Osteocyte (in vitro differentiated cells): ENCODE measurements at regions not wholly inside any gene's neighbourhood (a gene's known extent, or its start where the extent isn't known, plus 50 kb on each side); places are given as distances from the start of the nearest gene placed in this dataset.

ENCODE experiments used
- DNase-seq: peaks from one replicate; pipeline ENCODE4 v3.0.0; 2021; ENCODE audit warnings: mixed read lengths; ENCODE audit not compliant: unreplicated experiment; ENCODE audit errors: extremely low spot score
- H3K27ac Mint-ChIP-seq: one replicate; pipeline ENCODE4 v1.8.0; 2021; ENCODE audit warnings: mild to moderate bottlenecking, mixed read lengths; ENCODE audit not compliant: unreplicated experiment
- H3K27me3 Mint-ChIP-seq: one replicate; pipeline ENCODE4 v1.8.0; 2021; ENCODE audit warnings: mixed read lengths; ENCODE audit not compliant: unreplicated experiment
- H3K36me3 Mint-ChIP-seq: one replicate; pipeline ENCODE4 v1.8.0; 2021; ENCODE audit warnings: mixed read lengths; ENCODE audit not compliant: unreplicated experiment
- H3K4me1 Mint-ChIP-seq: one replicate; pipeline ENCODE4 v1.8.0; 2021; ENCODE audit warnings: mixed read lengths; ENCODE audit not compliant: unreplicated experiment
- H3K4me3 Mint-ChIP-seq: one replicate; pipeline ENCODE4 v1.8.0; 2021; ENCODE audit warnings: mild to moderate bottlenecking, moderate library complexity, mixed read lengths; ENCODE audit not compliant: unreplicated experiment
- H3K9me3 Mint-ChIP-seq: one replicate; pipeline ENCODE4 v1.8.0; 2021; ENCODE audit warnings: mixed read lengths; ENCODE audit not compliant: unreplicated experiment
- TF ChIP-seq, protein P1 (sequence below): fragments of 200-600 bp; sonication (generic); IDR thresholded peaks from 2 replicates; pipeline ENCODE4 v1.5.0; 2021; ENCODE audit warnings: antibody characterized with exemption, mild to moderate bottlenecking, moderate library complexity

DNA sequence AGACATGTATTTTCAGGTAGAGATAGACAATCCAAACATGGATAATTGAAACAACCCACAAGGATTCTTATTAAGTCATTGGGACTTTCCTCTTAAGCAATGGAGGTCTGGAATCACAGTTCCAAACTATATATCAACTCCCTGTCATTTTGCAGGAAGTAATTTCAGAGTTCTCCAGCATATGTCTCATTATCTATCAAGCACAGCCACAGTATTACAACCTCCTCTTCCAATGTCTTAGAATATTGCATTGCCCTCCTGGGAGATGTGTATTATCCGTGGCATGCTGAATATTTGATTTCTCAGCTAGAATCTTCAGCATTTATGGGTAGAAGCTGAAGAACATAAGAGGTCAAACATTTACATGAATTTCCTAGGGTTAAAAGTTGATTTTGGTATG is 1255.8 kb downstream of the SORCS1 start:
- Mint-ChIP-seq H3K4me3 (no peak overlapping the region), H3K4me1 (no peaks in the 10 kb centered on the region), H3K27ac (no peak overlapping the region), H3K9me3 (peaks cover 10% of the 10 kb centered on the region), H3K36me3 (no peaks in the 10 kb centered on the region), H3K27me3 (no peaks in the 10 kb centered on the region)
- TF ChIP-seq, protein P1, sequence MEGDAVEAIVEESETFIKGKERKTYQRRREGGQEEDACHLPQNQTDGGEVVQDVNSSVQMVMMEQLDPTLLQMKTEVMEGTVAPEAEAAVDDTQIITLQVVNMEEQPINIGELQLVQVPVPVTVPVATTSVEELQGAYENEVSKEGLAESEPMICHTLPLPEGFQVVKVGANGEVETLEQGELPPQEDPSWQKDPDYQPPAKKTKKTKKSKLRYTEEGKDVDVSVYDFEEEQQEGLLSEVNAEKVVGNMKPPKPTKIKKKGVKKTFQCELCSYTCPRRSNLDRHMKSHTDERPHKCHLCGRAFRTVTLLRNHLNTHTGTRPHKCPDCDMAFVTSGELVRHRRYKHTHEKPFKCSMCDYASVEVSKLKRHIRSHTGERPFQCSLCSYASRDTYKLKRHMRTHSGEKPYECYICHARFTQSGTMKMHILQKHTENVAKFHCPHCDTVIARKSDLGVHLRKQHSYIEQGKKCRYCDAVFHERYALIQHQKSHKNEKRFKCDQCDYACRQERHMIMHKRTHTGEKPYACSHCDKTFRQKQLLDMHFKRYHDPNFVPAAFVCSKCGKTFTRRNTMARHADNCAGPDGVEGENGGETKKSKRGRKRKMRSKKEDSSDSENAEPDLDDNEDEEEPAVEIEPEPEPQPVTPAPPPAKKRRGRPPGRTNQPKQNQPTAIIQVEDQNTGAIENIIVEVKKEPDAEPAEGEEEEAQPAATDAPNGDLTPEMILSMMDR = no peak
- no peak for DNase-seq

DNA sequence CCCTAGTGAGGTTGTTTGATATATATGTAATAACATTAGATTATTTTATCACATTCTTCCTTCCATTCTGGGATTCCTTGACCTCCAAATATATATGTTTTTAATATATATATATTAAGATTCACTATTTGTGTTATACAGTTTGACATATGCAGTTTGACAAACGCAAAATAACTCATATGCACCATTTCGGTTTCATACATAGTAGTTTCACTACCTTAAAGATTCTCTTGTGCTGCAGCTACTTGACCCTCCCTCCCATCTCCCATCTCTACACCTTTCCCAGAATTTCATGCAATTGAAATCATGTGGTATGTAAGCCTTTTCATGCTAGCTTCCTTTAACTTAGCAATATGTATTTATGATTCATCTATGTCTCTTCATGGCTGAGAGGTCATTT is 1244.4 kb downstream of the SORCS3 start:
- TF ChIP-seq, protein P1 = no peak
- peaks cover 15% of the 10 kb centered on the region for H3K9me3 Mint-ChIP-seq
- no peaks in the 10 kb centered on the region for H3K4me1 Mint-ChIP-seq
- no peaks in the 10 kb centered on the region for H3K36me3 Mint-ChIP-seq
- H3K27ac Mint-ChIP-seq = no peak overlapping the region
- no peak overlapping the region for H3K4me3 Mint-ChIP-seq
- no peak for DNase-seq
- H3K27me3 Mint-ChIP-seq = no peaks in the 10 kb centered on the region

DNA sequence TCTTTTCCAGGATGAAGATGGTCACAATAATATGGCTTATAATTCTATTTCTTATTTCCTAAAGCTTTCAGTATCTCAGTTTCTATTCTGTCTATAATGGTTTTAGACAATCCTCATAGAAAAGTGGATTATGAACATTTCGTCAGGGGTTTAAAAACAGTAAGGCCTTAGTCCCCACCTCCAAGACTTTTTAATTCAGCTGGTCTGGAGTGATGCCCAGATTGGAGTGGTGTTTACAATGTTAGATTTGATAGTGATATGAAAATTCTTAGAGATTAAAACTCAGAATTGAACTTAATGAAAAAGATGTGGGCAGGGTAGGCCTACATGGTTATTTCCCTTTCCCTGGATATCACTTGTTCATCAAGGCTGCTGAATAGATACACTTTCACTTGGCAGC is 1238.3 kb downstream of the SORCS3 start:
- no peaks in the 10 kb centered on the region for H3K36me3 Mint-ChIP-seq
- no peak overlapping the region for H3K27ac Mint-ChIP-seq
- H3K4me1 Mint-ChIP-seq = no peaks in the 10 kb centered on the region
- peaks cover 3% of the 10 kb centered on the region for H3K9me3 Mint-ChIP-seq
- DNase-seq = no peak
- no peak overlapping the region for H3K4me3 Mint-ChIP-seq
- no peaks in the 10 kb centered on the region for H3K27me3 Mint-ChIP-seq
- TF ChIP-seq, protein P1 = no peak

DNA sequence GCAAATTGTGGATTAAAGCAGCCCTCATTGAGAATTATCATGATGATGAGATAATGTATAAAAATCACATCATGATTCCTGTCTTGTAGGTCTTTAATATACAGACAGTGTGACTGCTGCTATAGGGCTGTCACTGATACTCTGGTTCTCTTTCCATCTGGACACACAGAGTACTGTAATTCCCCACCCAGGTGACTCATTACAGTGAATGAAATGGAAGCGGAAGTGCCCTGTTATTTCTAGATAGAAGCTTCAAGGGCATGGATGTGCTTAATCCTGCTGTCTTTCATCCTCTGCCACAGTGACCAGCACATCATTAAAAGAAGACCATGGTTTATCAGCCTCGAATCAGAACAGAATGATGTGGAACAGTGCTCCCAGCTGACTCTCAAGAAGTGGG is 1234.0 kb downstream of the SORCS3 start:
- DNase-seq = no peak
- Mint-ChIP-seq H3K36me3 (no peaks in the 10 kb centered on the region), H3K4me3 (no peak overlapping the region), H3K27me3 (no peaks in the 10 kb centered on the region), H3K27ac (no peak overlapping the region), H3K4me1 (no peaks in the 10 kb centered on the region), H3K9me3 (peaks cover 33% of the 10 kb centered on the region)
- TF ChIP-seq, protein P1 = no peak

DNA sequence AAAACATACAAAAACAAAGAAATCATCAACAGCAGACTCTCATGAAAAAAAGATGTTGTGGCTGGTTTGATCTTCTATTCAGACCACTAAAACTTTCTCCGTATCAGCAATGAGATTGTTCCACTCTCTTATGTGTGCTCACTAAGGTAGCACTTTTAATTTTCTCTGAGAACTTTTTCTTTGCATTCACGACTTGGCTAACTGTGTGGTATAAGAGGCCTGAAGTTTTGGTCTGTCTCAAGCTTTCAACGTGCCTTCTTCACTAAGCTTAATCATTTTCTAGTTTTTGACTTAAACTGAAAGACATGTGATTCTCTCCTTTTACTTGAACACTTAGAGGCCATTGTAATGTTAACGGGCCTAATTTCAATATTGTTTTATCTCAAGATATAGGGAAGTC is 1231.6 kb downstream of the SORCS3 start:
- H3K36me3 Mint-ChIP-seq = no peaks in the 10 kb centered on the region
- DNase-seq = no peak
- TF ChIP-seq, protein P1 = no peak
- H3K9me3 Mint-ChIP-seq = peaks cover 33% of the 10 kb centered on the region
- no peaks in the 10 kb centered on the region for H3K27me3 Mint-ChIP-seq
- H3K4me3 Mint-ChIP-seq = no peak overlapping the region
- no peaks in the 10 kb centered on the region for H3K4me1 Mint-ChIP-seq
- H3K27ac Mint-ChIP-seq = no peak overlapping the region
